GM12873 (cell line): ENCODE measurements at regions not wholly inside any gene's neighbourhood (a gene's known extent, or its start where the extent isn't known, plus 50 kb on each side); places are given as distances from the start of the nearest gene placed in this dataset.

Source experiments
- CTCF ChIP-seq: IDR thresholded peaks from 2 replicates; pipeline ENCODE4 v1.5.1; 2012; ENCODE audit warnings: low read depth, mild to moderate bottlenecking, moderate library complexity, low read length, control low read depth; ENCODE audit not compliant: insufficient read depth; ENCODE audit errors: missing control alignments

- TF ChIP-seq CTCF: no peak
Observed at GRCh38 chr11:116644201-116644940, 128.4 kb downstream of the BUD13 start.

- no peak for TF ChIP-seq CTCF
Observed at GRCh38 chr11:116643521-116643920, 129.3 kb downstream of the BUD13 start.

GRCh38 chr11:116642902-116643301, 129.9 kb downstream of the BUD13 start:
- TF ChIP-seq CTCF: no peak

GRCh38 chr11:116642481-116642880, 130.3 kb downstream of the BUD13 start:
- TF ChIP-seq CTCF: no peak

- TF ChIP-seq CTCF: peak; percentile 91
Observed at GRCh38 chr11:116641561-116642045, 131.2 kb downstream of the BUD13 start.

GRCh38 chr11:116640641-116641402, 132.0 kb downstream of the BUD13 start:
- TF ChIP-seq CTCF: no peak

- no peak for TF ChIP-seq CTCF
Observed at GRCh38 chr11:116638463-116638862, 134.3 kb downstream of the BUD13 start.
